ENCODE measurements at regions not wholly inside any gene's neighbourhood (a gene's known extent, or its start where the extent isn't known, plus 50 kb on each side); places are given as distances from the start of the nearest gene placed in this dataset.
"Not testable (repeated sequence)": the region's sequence is repeated elsewhere in the genome, so short reads cannot be mapped to it uniquely, and the experiment has no call there.

- no peak for DNase-seq
Observed at GRCh38 chr1:4213366-4213973, 313.4 kb upstream of the C1orf174 start.

- DNase-seq, result no peak
Observed at GRCh38 chr1:4214826-4215225, 314.8 kb upstream of the C1orf174 start.

- DNase-seq, result no peak
Observed at GRCh38 chr1:4215391-4215790, 315.3 kb upstream of the C1orf174 start.

- DNase-seq, result no peak
Observed at GRCh38 chr1:4216231-4216630, 316.2 kb upstream of the C1orf174 start.

- no peak for DNase-seq
Observed at GRCh38 chr1:4218619-4219018, 318.5 kb upstream of the C1orf174 start.

GRCh38 chr1:4219111-4219510 is 319.0 kb upstream of the C1orf174 start:
- DNase-seq, result no peak

- DNase-seq, result no peak
Observed at GRCh38 chr1:4219826-4220225, 319.8 kb upstream of the C1orf174 start.

GRCh38 chr1:4220362-4220761 is 320.3 kb upstream of the C1orf174 start:
- no peak for DNase-seq

GRCh38 chr1:4221107-4221506 is 321.0 kb upstream of the C1orf174 start:
- DNase-seq, result no peak

GRCh38 chr1:4224684-4225467 is 324.8 kb upstream of the C1orf174 start:
- DNase-seq, result no peak

- DNase-seq, result peak in 14 of 56 donors; percentile 7 to 55 (median 24)
Observed at GRCh38 chr1:4227986-4228385, 327.9 kb upstream of the C1orf174 start.

- DNase-seq, result no peak
Observed at GRCh38 chr1:4253935-4254334, 353.9 kb upstream of the C1orf174 start.

GRCh38 chr1:4256351-4256750 is 356.3 kb upstream of the C1orf174 start:
- DNase-seq, result no peak

GRCh38 chr1:4258146-4258777 is 358.2 kb upstream of the C1orf174 start:
- not testable (repeated sequence) for DNase-seq

- no peak for DNase-seq
Observed at GRCh38 chr1:4261327-4261726, 361.3 kb upstream of the C1orf174 start.

- no peak for DNase-seq
Observed at GRCh38 chr1:4262665-4263064, 362.6 kb upstream of the C1orf174 start.

- no peak for DNase-seq
Observed at GRCh38 chr1:4263699-4264098, 363.6 kb upstream of the C1orf174 start.

- peak in 12 of 56 donors; percentile 4 to 52 (median 8) for DNase-seq
Observed at GRCh38 chr1:4265836-4266235, 365.8 kb upstream of the C1orf174 start.

- no peak for DNase-seq
Observed at GRCh38 chr1:4267381-4268261, 367.5 kb upstream of the C1orf174 start.

- no peak for DNase-seq
Observed at GRCh38 chr1:4268262-4268888, 368.3 kb upstream of the C1orf174 start.

GRCh38 chr1:4268889-4269284 is 368.8 kb upstream of the C1orf174 start:
- DNase-seq, result no peak

Measured in nucleus accumbens (tissue), 56 donors.